ENCODE measurements at regions not wholly inside any gene's neighbourhood (a gene's known extent, or its start where the extent isn't known, plus 50 kb on each side); places are given as distances from the start of the nearest gene placed in this dataset.

DNA sequence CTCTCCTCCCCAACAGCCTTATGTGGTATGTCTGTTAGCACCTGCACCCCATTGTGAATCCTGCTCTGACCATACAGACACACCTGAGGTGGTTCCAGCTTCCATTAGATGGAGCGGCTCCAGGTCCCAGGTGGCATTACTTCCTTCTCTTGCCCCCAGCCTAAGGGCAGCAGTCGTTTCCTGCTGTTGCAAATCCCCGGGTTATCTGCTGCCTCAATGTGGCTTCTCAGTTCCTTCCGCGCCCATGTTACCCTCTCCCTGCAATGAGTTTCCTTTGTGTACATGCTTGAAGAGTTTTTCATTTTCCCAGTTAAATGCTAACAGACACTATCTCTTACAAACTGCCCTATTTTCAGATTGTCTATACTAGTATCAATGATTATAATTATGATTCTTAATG is 62.8 kb upstream of the PRKCQ start:
- Histone ChIP-seq H3K36me3 (ENCODE audit: control insufficient read depth in 2 of 2, extremely low read depth in 1 of 2, insufficient read depth in 1 of 2, low read length in 1 of 2) (no peaks in the 10 kb centered on the region), H3K4me1 (ENCODE audit: control insufficient read depth in 1 of 2, extremely low read depth in 1 of 2, insufficient read depth in 2 of 2, low read length in 2 of 2) (peaks cover 10 to 16% of the 10 kb centered on the region in 2 experiments), H3K9me3 (no peaks in the 10 kb centered on the region), H3K27ac (ENCODE audit: low read length) (no peak overlapping the region), H3K4me3 (ENCODE audit: control insufficient read depth in 1 of 2, extremely low read depth in 1 of 2, low read length in 1 of 2) (no peak overlapping the region), H3K27me3 (replicated peaks in 1 of 2; ENCODE audit: control insufficient read depth in 2 of 2, extremely low read depth in 1 of 2, insufficient read depth in 2 of 2, low read length in 1 of 2) (no peaks in the 10 kb centered on the region)
- Mint-ChIP-seq H3K27me3 (no peaks in the 10 kb centered on the region), H3K27ac (peak overlapping the region; percentile 4 to 53), H3K9me3 (no peaks in the 10 kb centered on the region), H3K4me1 (peaks cover 19 to 34% (median 23%) of the 10 kb centered on the region in 3 donors), H3K36me3 (peaks cover 6% of the 10 kb centered on the region), H3K4me3 (no peak overlapping the region)
- ChIA-PET CTCF (interaction anchor here in 1 of 2 donors (1.3 kb wide), 1 partner anchor 41 kb away, joined by 3 read pairs; no protein-coding TSS in a partner anchor), POLR2A (interaction anchor here (0.6 kb wide), 2 partner anchors 66 to 160 kb away, joined by 4 to 5 read pairs; no protein-coding TSS in a partner anchor)
- ATAC-seq (replicated peaks in 1 of 4) = peak in 2 of 4 experiments; percentile 55 to 69
- WGBS (ENCODE audit: insufficient coverage) = 22% methylated on average over 3 of the region's 5 CpGs
- peak in 3 of 35 experiments; percentile 3 to 16 (median 9) for DNase-seq

DNA sequence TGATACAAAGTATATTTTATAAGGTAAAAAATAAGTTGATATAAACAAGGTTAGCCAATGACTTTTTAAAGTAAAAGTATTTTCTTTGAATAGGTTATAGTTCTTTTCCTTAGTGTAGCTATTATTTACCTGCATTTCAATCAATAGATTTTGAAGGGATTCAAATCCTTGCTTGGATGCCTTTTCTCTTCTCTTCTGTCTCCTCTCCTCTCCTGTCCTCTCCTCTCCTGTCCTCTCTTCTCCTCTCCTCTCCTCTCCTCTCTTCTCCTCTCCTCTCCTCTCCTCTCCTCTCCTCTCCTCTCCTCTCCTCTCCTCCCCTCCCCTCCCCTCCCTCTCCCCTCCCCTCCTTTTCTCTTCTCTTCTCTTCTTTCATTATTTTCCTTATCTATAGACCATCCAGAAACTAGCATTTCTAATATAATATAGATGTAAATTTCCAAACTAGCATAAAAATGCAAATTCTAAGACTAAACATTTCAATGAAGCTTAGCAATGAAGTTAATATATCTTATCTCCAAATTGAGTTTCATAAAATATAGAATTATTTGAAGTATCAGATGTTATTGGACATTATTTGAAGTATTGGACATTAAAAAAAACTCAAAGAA is 60.5 kb upstream of the PRKCQ start:
- Histone ChIP-seq H3K4me1 (ENCODE audit: control insufficient read depth in 1 of 2, extremely low read depth in 1 of 2, insufficient read depth in 2 of 2, low read length in 2 of 2) (peaks cover 10 to 12% of the 10 kb centered on the region in 2 experiments), H3K4me3 (ENCODE audit: control insufficient read depth in 1 of 2, extremely low read depth in 1 of 2, low read length in 1 of 2) (no peak overlapping the region), H3K9me3 (no peaks in the 10 kb centered on the region), H3K27ac (ENCODE audit: low read length) (no peak overlapping the region), H3K36me3 (ENCODE audit: control insufficient read depth in 2 of 2, extremely low read depth in 1 of 2, insufficient read depth in 1 of 2, low read length in 1 of 2) (no peaks in the 10 kb centered on the region), H3K27me3 (replicated peaks in 1 of 2; ENCODE audit: control insufficient read depth in 2 of 2, extremely low read depth in 1 of 2, insufficient read depth in 2 of 2, low read length in 1 of 2) (no peaks in the 10 kb centered on the region)
- Mint-ChIP-seq H3K27ac (no peak overlapping the region), H3K4me3 (no peak overlapping the region), H3K36me3 (peaks cover 6% of the 10 kb centered on the region), H3K27me3 (no peaks in the 10 kb centered on the region), H3K9me3 (no peaks in the 10 kb centered on the region), H3K4me1 (peaks cover 21 to 47% (median 36%) of the 10 kb centered on the region in 3 donors)
- ATAC-seq (replicated peaks in 1 of 4) = no peak
- DNase-seq = no peak
- CTCF ChIA-PET = no interaction called here
- POLR2A ChIA-PET = interaction anchor here in 1 of 2 donors (0.6 to 0.7 kb wide), 2 partner anchors 128 to 785 kb away, joined by 3 to 4 read pairs; no protein-coding TSS in a partner anchor

DNA sequence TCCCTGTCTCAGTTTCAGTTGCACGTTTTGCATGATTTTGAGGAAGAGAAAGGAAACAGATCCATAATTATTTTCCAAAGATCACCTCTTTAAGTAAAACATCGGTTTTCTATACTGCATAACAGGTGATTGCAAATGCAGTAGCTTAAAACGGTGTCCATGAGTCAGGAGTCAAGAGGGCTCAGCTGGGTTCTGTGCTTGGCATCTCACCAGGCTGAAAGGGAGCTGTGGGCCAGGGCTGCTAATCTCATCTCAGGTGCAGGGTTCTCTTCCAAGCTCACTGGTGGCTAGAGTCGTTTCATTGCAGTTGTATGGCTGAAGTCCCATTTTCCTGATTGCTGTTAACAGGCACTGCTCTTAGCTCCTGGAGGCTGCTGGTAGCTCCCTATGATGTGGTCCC is 57.0 kb upstream of the PRKCQ start:
- DNase-seq (no peak), ATAC-seq (replicated peaks in 1 of 4) (no peak)
- no peak overlapping the region for H3K4me3 ChIP-seq (ENCODE audit: control insufficient read depth in 1 of 2, extremely low read depth in 1 of 2, low read length in 1 of 2)
- ChIA-PET CTCF (interaction anchor here in 1 of 2 donors (0.6 to 1.0 kb wide), 2 partner anchors 25 to 34 kb away, joined by 3 read pairs; no protein-coding TSS in a partner anchor), POLR2A (interaction anchor here in 1 of 2 donors (0.6 kb wide), 1 partner anchor 15 kb away, joined by 10 read pairs; no protein-coding TSS in a partner anchor)
- Mint-ChIP-seq H3K27me3 (no peaks in the 10 kb centered on the region), H3K4me3 (no peak overlapping the region), H3K4me1 (peaks cover 21 to 31% (median 25%) of the 10 kb centered on the region in 3 donors), H3K27ac (peak overlapping the region in 1 of 2 donors; percentile 16), H3K36me3 (peaks cover 5% of the 10 kb centered on the region), H3K9me3 (no peaks in the 10 kb centered on the region)
- no peaks in the 10 kb centered on the region for H3K36me3 ChIP-seq (ENCODE audit: control insufficient read depth in 2 of 2, extremely low read depth in 1 of 2, insufficient read depth in 1 of 2, low read length in 1 of 2)
- H3K27ac ChIP-seq (ENCODE audit: low read length) = no peak overlapping the region
- H3K4me1 ChIP-seq (ENCODE audit: control insufficient read depth in 1 of 2, extremely low read depth in 1 of 2, insufficient read depth in 2 of 2, low read length in 2 of 2) = no peaks in the 10 kb centered on the region
- H3K9me3 ChIP-seq = no peaks in the 10 kb centered on the region
- H3K27me3 ChIP-seq (replicated peaks in 1 of 2; ENCODE audit: control insufficient read depth in 2 of 2, extremely low read depth in 1 of 2, insufficient read depth in 2 of 2, low read length in 1 of 2) = no peaks in the 10 kb centered on the region
- 68% methylated on average over 2 of the region's 4 CpGs for WGBS (ENCODE audit: insufficient coverage)

DNA sequence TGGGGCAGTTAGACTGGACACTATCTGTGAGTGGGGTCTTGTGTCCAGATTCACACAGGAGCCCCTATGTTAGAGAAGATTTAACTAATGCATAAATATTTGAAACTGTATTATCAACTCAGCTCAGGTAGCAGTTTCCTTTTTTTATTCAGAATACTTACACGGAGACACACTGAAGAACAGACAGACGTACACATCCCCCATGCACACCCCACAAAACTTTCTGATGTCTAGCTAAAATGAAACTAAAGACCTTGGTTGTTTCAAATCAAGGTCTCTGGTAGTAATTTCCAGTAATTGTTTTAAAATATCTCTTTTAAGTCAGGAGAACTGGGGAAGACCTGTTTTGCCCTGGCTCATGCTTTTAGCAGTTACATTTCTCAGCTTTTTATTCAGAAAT is 55.7 kb upstream of the PRKCQ start:
- ChIA-PET CTCF (no interaction called here), POLR2A (no interaction called here)
- Histone ChIP-seq H3K36me3 (ENCODE audit: control insufficient read depth in 2 of 2, extremely low read depth in 1 of 2, insufficient read depth in 1 of 2, low read length in 1 of 2) (no peaks in the 10 kb centered on the region), H3K27ac (ENCODE audit: low read length) (no peak overlapping the region), H3K9me3 (no peaks in the 10 kb centered on the region), H3K27me3 (replicated peaks in 1 of 2; ENCODE audit: control insufficient read depth in 2 of 2, extremely low read depth in 1 of 2, insufficient read depth in 2 of 2, low read length in 1 of 2) (no peaks in the 10 kb centered on the region), H3K4me1 (ENCODE audit: control insufficient read depth in 1 of 2, extremely low read depth in 1 of 2, insufficient read depth in 2 of 2, low read length in 2 of 2) (no peaks in the 10 kb centered on the region), H3K4me3 (ENCODE audit: control insufficient read depth in 1 of 2, extremely low read depth in 1 of 2, low read length in 1 of 2) (no peak overlapping the region)
- DNase-seq = no peak
- peaks cover 21 to 31% (median 25%) of the 10 kb centered on the region in 3 donors for H3K4me1 Mint-ChIP-seq
- H3K9me3 Mint-ChIP-seq = no peaks in the 10 kb centered on the region
- no CpG with 5 or more reads among the region's 2 CpGs for WGBS (ENCODE audit: insufficient coverage)
- peak in 1 of 4 experiments; percentile 44 for ATAC-seq (replicated peaks in 1 of 4)
- H3K27ac Mint-ChIP-seq = peak overlapping the region; percentile 55 to 61
- H3K36me3 Mint-ChIP-seq = peaks cover 3% of the 10 kb centered on the region
- no peak overlapping the region for H3K4me3 Mint-ChIP-seq
- no peaks in the 10 kb centered on the region for H3K27me3 Mint-ChIP-seq

Data from T-cell (primary cell).